Stimulated activated naive B cell treated with anti-CD40 and anti-IgM and Interleukin-4, amounts not matched to agents 10 μg/mL and 1 μg/mL and 100 μg/mL, for 72 hours (primary cell): ENCODE measurements at regions not wholly inside any gene's neighbourhood (a gene's known extent, or its start where the extent isn't known, plus 50 kb on each side); places are given as distances from the start of the nearest gene placed in this dataset.
"Not testable (repeated sequence)": the region's sequence is repeated elsewhere in the genome, so short reads cannot be mapped to it uniquely, and the experiment has no call there.

Experiments used
- ATAC-seq, 2 donors: fragments of 150-1000 bp; cut with Tn5 transposase; replicated peaks; 2 replicates each; pipeline ENCODE4 v1.10.0; 2021; ENCODE audit warnings: moderate library complexity in 1 of 2
- DNase-seq: peaks from one replicate; pipeline ENCODE4 v3.0.0; 2021
- H3K27ac Mint-ChIP-seq: one replicate; pipeline ENCODE4 v1.8.0; 2022; ENCODE audit warnings: mild to moderate bottlenecking, mixed read lengths
- H3K27me3 Mint-ChIP-seq, 2 donors: one replicate each; pipeline ENCODE4 v1.8.0; 2022; ENCODE audit warnings: mixed read lengths in 2 of 2
- H3K36me3 Mint-ChIP-seq, 2 donors: one replicate each; pipeline ENCODE4 v1.8.0; 2022; ENCODE audit warnings: mixed read lengths in 2 of 2, mild to moderate bottlenecking in 1 of 2
- H3K4me1 Mint-ChIP-seq, 2 donors: one replicate each; pipeline ENCODE4 v1.8.0; 2022; ENCODE audit warnings: mixed read lengths in 2 of 2, mild to moderate bottlenecking in 1 of 2
- H3K4me3 Mint-ChIP-seq, 2 donors: one replicate each; pipeline ENCODE4 v1.8.0; 2022; ENCODE audit warnings: mild to moderate bottlenecking in 2 of 2, mixed read lengths in 2 of 2, moderate library complexity in 1 of 2
- H3K9me3 Mint-ChIP-seq, 2 donors: one replicate each; pipeline ENCODE4 v1.8.0; 2022; ENCODE audit warnings: mixed read lengths in 2 of 2, mild to moderate bottlenecking in 1 of 2

- no peaks in the 10 kb centered on the region for H3K4me1 Mint-ChIP-seq
- H3K4me3 Mint-ChIP-seq, result no peak overlapping the region
- H3K36me3 Mint-ChIP-seq, result no peaks in the 10 kb centered on the region
- no peak overlapping the region for H3K27ac Mint-ChIP-seq
- no peaks in the 10 kb centered on the region for H3K27me3 Mint-ChIP-seq
- DNase-seq (no peak), ATAC-seq (no peak)
- no peaks in the 10 kb centered on the region for H3K9me3 Mint-ChIP-seq
Observed at GRCh38 chr4:134531013-134531412, 329.4 kb upstream of the PABPC4L start.

GRCh38 chr4:134529629-134530028, 328.0 kb upstream of the PABPC4L start:
- H3K4me3 Mint-ChIP-seq, result no peak overlapping the region
- DNase-seq (no peak), ATAC-seq (no peak)
- H3K27me3 Mint-ChIP-seq, result no peaks in the 10 kb centered on the region
- H3K9me3 Mint-ChIP-seq, result peaks cover 0 to 3% of the 10 kb centered on the region in 2 donors
- H3K27ac Mint-ChIP-seq, result no peak overlapping the region
- no peaks in the 10 kb centered on the region for H3K4me1 Mint-ChIP-seq
- no peaks in the 10 kb centered on the region for H3K36me3 Mint-ChIP-seq

GRCh38 chr4:134518574-134519217, 317.1 kb upstream of the PABPC4L start:
- Mint-ChIP-seq H3K36me3 (no peaks in the 10 kb centered on the region), H3K27me3 (no peaks in the 10 kb centered on the region), H3K4me1 (no peaks in the 10 kb centered on the region), H3K4me3 (no peak overlapping the region), H3K9me3 (peaks cover 0 to 1% of the 10 kb centered on the region in 2 donors), H3K27ac (no peak overlapping the region)
- DNase-seq, result no peak
- no peak for ATAC-seq

GRCh38 chr4:134510544-134510943, 309.0 kb upstream of the PABPC4L start:
- no peaks in the 10 kb centered on the region for H3K27me3 Mint-ChIP-seq
- DNase-seq (no peak), ATAC-seq (no peak)
- no peaks in the 10 kb centered on the region for H3K4me1 Mint-ChIP-seq
- no peaks in the 10 kb centered on the region for H3K36me3 Mint-ChIP-seq
- no peak overlapping the region for H3K4me3 Mint-ChIP-seq
- peaks cover 4 to 5% of the 10 kb centered on the region in 2 donors for H3K9me3 Mint-ChIP-seq
- no peak overlapping the region for H3K27ac Mint-ChIP-seq

- ATAC-seq (no peak), DNase-seq (no peak)
- peaks cover 4 to 9% of the 10 kb centered on the region in 2 donors for H3K9me3 Mint-ChIP-seq
- no peaks in the 10 kb centered on the region for H3K4me1 Mint-ChIP-seq
- no peaks in the 10 kb centered on the region for H3K36me3 Mint-ChIP-seq
- no peaks in the 10 kb centered on the region for H3K27me3 Mint-ChIP-seq
- H3K4me3 Mint-ChIP-seq, result no peak overlapping the region
- H3K27ac Mint-ChIP-seq, result no peak overlapping the region
Observed at GRCh38 chr4:134505511-134505910, 303.9 kb upstream of the PABPC4L start.

GRCh38 chr4:134501973-134502643, 300.5 kb upstream of the PABPC4L start:
- Mint-ChIP-seq H3K9me3 (peaks cover 0 to 4% of the 10 kb centered on the region in 2 donors), H3K27ac (no peak overlapping the region), H3K4me3 (no peak overlapping the region), H3K4me1 (no peaks in the 10 kb centered on the region), H3K27me3 (no peaks in the 10 kb centered on the region), H3K36me3 (no peaks in the 10 kb centered on the region)
- DNase-seq (no peak), ATAC-seq (no peak)

- not testable (repeated sequence) for H3K36me3 Mint-ChIP-seq, H3K4me1 Mint-ChIP-seq, H3K4me3 Mint-ChIP-seq
Observed at GRCh38 chr4:134501488-134501887, 299.9 kb upstream of the PABPC4L start.

GRCh38 chr4:134499074-134499473, 297.5 kb upstream of the PABPC4L start:
- Mint-ChIP-seq H3K4me3 (no peak overlapping the region), H3K36me3 (no peaks in the 10 kb centered on the region), H3K9me3 (peaks cover 0 to 3% of the 10 kb centered on the region in 2 donors), H3K27ac (no peak overlapping the region), H3K4me1 (no peaks in the 10 kb centered on the region), H3K27me3 (no peaks in the 10 kb centered on the region)
- DNase-seq, result no peak
- no peak for ATAC-seq

More at GRCh38 chr4:134501488-134501887, 299.9 kb upstream of the PABPC4L start:
- not testable (repeated sequence) for H3K27me3 Mint-ChIP-seq, H3K9me3 Mint-ChIP-seq, DNase-seq, H3K27ac Mint-ChIP-seq, ATAC-seq

- DNase-seq (no peak), ATAC-seq (no peak)
- Mint-ChIP-seq H3K4me3 (no peak overlapping the region), H3K9me3 (peaks cover 4 to 6% of the 10 kb centered on the region in 2 donors), H3K27me3 (no peaks in the 10 kb centered on the region), H3K27ac (no peak overlapping the region), H3K36me3 (no peaks in the 10 kb centered on the region), H3K4me1 (no peaks in the 10 kb centered on the region)
Observed at GRCh38 chr4:134490863-134491262, 289.3 kb upstream of the PABPC4L start.

GRCh38 chr4:134483514-134483913, 281.9 kb upstream of the PABPC4L start:
- not testable (repeated sequence) for DNase-seq, H3K4me1 Mint-ChIP-seq, H3K27me3 Mint-ChIP-seq, H3K27ac Mint-ChIP-seq, H3K36me3 Mint-ChIP-seq, ATAC-seq, H3K4me3 Mint-ChIP-seq
- peaks cover 0 to 11% of the 10 kb centered on the region in 2 donors for H3K9me3 Mint-ChIP-seq

GRCh38 chr4:134471569-134471968, 270.0 kb upstream of the PABPC4L start:
- H3K36me3 Mint-ChIP-seq, result no peaks in the 10 kb centered on the region
- no peak overlapping the region for H3K4me3 Mint-ChIP-seq
- no peaks in the 10 kb centered on the region for H3K4me1 Mint-ChIP-seq
- H3K27ac Mint-ChIP-seq, result no peak overlapping the region
- ATAC-seq (no peak), DNase-seq (no peak)
- H3K27me3 Mint-ChIP-seq, result no peaks in the 10 kb centered on the region
- peaks cover 3 to 4% of the 10 kb centered on the region in 2 donors for H3K9me3 Mint-ChIP-seq

- ATAC-seq (no peak), DNase-seq (no peak)
- H3K27ac Mint-ChIP-seq, result no peak overlapping the region
- H3K4me1 Mint-ChIP-seq, result no peaks in the 10 kb centered on the region
- no peaks in the 10 kb centered on the region for H3K36me3 Mint-ChIP-seq
- H3K4me3 Mint-ChIP-seq, result no peak overlapping the region
- peaks cover 3 to 4% of the 10 kb centered on the region in 2 donors for H3K9me3 Mint-ChIP-seq
- no peaks in the 10 kb centered on the region for H3K27me3 Mint-ChIP-seq
Observed at GRCh38 chr4:134470544-134470943, 269.0 kb upstream of the PABPC4L start.

- no peak overlapping the region for H3K27ac Mint-ChIP-seq
- no peak for ATAC-seq
- DNase-seq, result no peak
- peaks cover 0 to 2% of the 10 kb centered on the region in 2 donors for H3K9me3 Mint-ChIP-seq
- H3K27me3 Mint-ChIP-seq, result no peaks in the 10 kb centered on the region
- no peak overlapping the region for H3K4me3 Mint-ChIP-seq
- H3K36me3 Mint-ChIP-seq, result no peaks in the 10 kb centered on the region
- H3K4me1 Mint-ChIP-seq, result no peaks in the 10 kb centered on the region
Observed at GRCh38 chr4:134465417-134465816, 263.8 kb upstream of the PABPC4L start.

- no peaks in the 10 kb centered on the region for H3K36me3 Mint-ChIP-seq
- H3K4me1 Mint-ChIP-seq, result no peaks in the 10 kb centered on the region
- ATAC-seq (no peak), DNase-seq (no peak)
- no peak overlapping the region for H3K4me3 Mint-ChIP-seq
- H3K27me3 Mint-ChIP-seq, result no peaks in the 10 kb centered on the region
- H3K9me3 Mint-ChIP-seq, result peaks cover 0 to 7% of the 10 kb centered on the region in 2 donors
- no peak overlapping the region for H3K27ac Mint-ChIP-seq
Observed at GRCh38 chr4:134463771-134464170, 262.2 kb upstream of the PABPC4L start.

- Mint-ChIP-seq H3K36me3 (no peaks in the 10 kb centered on the region), H3K4me3 (no peak overlapping the region), H3K27me3 (no peaks in the 10 kb centered on the region), H3K9me3 (peaks cover 1 to 3% of the 10 kb centered on the region in 2 donors), H3K4me1 (no peaks in the 10 kb centered on the region), H3K27ac (no peak overlapping the region)
- no peak for DNase-seq
- no peak for ATAC-seq
Observed at GRCh38 chr4:134426821-134427220, 225.2 kb upstream of the PABPC4L start.
